ENCODE measurements at regions not wholly inside any gene's neighbourhood (a gene's known extent, or its start where the extent isn't known, plus 50 kb on each side); places are given as distances from the start of the nearest gene placed in this dataset.

DNA sequence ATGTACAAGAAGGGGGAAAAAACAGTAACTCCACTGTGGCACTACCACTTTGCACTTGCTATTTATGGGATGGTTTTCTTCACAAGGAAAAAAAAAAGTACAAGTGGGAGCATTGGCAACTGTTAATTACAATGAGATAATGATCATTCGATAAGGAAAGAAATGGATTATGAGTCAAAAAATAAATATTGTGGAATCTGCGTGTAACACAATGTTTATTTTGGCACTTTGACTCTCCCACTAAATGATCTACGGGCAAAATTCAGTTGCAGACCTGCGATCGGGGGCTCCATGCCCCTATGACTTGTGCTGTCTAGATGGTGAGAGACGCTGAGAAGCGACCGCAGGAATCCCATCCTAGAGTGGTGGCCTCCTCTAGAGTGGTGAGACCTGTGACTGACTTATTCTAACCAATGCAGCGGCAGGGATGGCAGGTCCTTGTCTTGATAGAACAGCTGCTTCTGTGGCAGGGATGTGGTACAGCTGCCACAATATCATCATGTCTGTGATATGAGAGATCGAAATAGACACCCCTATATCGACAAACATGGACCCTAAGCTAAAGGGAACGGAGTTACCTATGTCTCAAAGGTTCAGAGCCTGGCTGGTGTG lies 345.0 kb upstream of the KLF6 start:
- intact Hi-C loops (cut with micrococcal nuclease) = loop anchor here (2.0 to 5.0 kb wide), 4 partner anchors 149 to 347 kb away; no protein-coding TSS in a partner anchor

DNA sequence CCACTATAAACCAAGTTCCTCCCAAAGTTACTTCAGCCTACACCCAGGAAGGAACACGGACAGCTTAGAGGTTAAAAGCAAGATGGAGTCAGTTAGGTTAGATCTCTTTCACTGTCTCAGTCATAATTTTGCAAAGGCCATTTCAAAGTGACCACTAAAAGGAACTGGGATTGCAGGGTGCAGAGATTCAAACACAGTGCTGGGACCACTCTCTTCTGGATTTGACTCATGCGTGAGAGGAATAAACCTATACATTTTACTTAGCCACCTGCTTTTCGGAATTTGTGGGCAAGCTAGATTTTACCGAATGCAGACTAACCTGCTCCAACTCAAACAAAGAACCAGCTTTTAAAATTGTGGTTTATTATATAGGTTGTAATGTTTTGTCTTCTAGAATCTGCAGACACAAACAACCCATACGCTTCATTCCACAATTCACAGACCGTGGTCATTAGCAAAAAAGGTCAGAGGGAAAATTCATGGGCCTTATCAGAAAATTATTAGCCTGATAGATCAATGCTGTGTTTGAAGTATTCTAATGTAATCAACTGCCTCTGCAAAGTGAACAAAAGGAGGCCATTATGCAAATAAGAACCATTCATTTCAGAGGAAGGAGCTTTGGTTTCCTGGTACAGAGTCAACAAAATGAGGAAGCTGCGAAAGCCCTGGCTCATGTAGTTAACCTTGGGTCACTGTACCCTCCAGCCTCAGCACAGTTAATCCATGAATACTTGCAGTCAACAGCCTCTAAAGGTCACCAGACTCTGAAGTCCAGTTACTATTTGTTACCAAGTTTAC lies 342.7 kb upstream of the KLF6 start:
- intact Hi-C loops (cut with micrococcal nuclease) = no loop called here

- intact Hi-C loops (cut with micrococcal nuclease) = no loop called here
These were observed 340.8 kb upstream of the KLF6 start for GRCh38 chr10:4125776-4126175.

DNA sequence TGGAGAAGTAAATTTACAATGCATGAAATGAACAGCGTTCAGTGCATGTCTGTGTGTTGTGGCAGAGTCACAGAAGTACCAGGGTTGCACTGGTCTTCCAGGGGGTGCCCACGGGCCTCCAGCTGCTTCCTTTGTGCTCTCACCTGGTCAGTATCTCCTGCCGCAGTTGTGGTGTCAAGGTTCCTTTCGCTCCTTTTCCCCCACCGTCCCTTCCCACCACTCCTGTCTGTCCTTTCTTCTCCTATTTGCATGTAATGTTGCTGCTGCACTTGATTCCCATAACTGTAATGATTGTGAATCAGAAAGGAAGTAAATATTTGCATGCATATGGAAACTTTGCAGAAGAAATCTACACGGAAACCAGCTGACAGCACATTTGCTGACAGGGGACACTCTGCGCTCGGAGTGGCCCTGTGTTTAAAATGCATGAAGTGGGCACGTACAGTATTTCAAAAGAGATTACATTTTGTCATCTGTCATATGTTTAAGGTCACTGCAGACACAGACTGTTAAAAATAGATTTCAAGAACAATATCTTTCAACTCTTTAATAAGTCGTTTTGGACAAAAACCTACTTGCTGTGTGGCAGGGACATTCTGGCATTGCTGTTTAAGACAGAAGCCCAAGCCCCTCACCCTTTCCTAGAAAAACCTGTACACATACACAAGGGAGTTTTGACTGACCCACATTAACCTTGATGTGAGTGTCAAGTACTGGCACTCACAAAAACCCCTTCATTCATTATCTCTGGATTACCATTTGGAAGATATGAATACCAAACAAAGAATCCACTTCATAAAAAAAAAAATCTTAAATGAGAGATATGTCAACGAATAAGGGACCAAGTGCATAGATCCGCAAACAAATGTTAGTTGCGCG lies 336.7 kb upstream of the KLF6 start:
- intact Hi-C loops (cut with micrococcal nuclease) = no loop called here

GRCh38 chr10:4120096-4120853 lies 335.3 kb upstream of the KLF6 start:
- intact Hi-C loops (cut with micrococcal nuclease) = no loop called here

GRCh38 chr10:4119107-4119506 lies 334.1 kb upstream of the KLF6 start:
- intact Hi-C loops (cut with micrococcal nuclease) = no loop called here

DNA sequence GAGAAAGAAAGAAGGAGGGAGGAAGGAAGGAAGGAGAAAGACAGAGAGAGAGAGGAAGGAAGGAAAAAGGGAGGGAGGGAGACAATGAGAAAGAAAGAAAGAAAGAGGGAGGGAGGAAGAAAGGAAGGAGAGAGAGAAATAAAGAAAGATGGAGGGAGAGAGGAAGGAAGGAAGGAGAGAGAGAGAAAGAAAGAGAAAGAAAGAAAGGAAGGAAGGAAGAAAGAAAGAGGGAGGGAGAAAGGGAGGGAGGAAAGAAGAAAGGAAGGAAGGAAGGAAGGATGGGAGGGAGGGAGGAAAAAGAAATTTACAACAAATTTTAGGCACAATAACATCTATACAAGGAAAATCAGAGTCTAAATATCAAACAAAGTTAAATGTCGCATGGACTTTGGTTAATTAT lies 332.6 kb upstream of the KLF6 start:
- intact Hi-C loops (cut with micrococcal nuclease) = no loop called here

GRCh38 chr10:4111643-4112042 lies 326.6 kb upstream of the KLF6 start:
- intact Hi-C loops (cut with micrococcal nuclease) = no loop called here

DNA sequence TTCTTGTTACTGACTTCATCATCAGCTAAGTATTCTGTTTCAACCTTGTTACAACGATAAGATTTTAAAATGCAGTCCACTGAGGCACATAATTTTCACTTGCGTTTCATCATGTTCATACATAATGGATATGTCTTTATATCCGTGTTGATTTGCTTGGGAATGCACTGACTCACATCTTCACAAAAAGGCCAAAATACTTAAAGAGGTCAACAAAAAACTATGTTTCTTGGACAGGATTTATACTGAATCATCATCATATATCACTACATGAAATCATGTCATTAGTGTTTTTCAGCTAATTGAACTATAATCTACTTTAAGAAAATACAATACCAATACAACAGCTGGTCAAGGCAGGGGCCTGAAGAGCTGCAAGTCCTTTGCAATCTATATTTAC lies 324.5 kb upstream of the KLF6 start:
- intact Hi-C loops (cut with micrococcal nuclease) = no loop called here

DNA sequence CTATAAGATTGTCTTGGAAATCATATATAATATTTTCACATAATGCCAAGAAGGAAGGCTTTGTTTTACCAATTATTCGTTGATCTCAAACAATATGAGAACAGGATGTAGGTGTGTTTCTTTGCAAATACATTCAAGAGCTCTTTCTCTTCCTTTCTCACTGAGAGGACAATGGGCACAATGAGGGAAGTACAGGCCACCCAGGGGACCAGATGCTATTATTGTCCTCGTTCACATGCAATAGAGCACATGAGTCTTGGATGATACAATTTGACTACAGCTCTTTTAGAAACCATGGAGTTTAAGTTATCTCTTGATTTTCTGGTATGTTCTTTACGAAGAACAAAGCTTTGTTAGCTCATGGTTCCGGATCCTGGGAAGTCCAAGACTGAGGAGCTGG lies 323.7 kb upstream of the KLF6 start:
- intact Hi-C loops (cut with micrococcal nuclease) = no loop called here

DNA sequence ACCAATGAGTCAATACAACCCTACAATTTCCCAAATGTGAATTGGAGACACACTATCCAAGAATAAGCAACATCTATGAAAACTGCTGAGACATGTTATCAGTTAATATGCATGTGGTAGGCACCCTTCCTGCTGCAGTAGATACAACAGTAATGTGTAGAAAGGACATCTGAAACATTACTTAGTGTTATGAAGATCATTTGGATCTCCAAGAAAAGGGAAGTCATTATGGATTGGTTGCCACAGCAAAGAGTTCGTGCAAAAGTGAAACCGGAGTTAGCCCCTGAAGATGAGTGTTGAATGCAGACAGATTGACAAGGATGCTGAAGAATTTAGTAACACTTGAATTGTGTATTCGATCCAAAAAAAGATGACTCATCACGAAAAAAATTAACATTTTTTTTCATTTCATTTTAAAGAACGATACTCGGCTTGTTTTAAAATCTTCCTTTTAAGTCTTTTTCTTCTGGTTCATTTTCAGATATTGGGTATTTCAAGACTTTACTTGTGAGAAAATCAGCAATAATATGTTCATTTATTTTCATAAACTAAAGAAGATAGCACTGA lies 322.4 kb upstream of the KLF6 start:
- intact Hi-C loops (cut with micrococcal nuclease) = no loop called here

DNA sequence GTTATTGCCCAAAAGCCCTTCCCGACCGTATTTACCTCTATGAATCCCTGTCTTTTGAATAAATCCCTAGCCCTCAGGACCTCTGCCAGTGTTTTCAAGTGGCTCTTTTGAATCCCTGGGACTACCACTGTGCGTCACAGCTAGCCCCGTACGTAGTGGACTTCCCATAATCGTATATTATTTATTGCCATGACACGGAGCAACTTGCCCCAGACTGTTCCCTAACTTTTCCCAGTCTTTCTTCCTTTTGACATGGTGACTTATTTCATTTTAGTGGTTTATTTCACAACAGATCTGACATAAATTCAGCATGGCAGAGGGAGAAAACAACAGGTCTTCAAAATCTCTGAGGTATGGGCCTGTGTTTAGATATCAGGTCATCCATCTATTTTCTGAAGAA lies 318.6 kb upstream of the KLF6 start:
- intact Hi-C loops (cut with micrococcal nuclease) = no loop called here

- intact Hi-C loops (cut with micrococcal nuclease) = no loop called here
These were observed 317.9 kb upstream of the KLF6 start for GRCh38 chr10:4102802-4103344.

- intact Hi-C loops (cut with micrococcal nuclease) = no loop called here
These were observed 317.1 kb upstream of the KLF6 start for GRCh38 chr10:4101918-4102654.

DNA sequence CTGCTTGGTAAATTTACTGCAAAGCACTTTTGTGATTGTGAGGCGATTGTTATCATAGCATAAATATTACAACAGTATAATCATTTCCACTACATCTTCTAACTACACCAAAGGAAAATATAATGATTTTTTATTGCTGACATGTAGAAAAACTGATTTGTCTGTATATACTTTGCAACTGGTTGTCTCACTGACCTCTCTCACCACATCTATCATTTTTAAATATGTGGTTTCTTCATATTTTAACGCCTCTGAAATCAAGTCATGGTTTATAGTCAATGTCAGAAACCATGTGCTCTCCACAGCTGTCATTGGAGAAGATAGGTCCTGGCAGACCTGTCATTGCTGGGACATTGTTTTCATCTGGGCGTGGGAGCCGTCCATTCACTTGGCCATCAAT lies 315.4 kb upstream of the KLF6 start:
- intact Hi-C loops (cut with micrococcal nuclease) = no loop called here

DNA sequence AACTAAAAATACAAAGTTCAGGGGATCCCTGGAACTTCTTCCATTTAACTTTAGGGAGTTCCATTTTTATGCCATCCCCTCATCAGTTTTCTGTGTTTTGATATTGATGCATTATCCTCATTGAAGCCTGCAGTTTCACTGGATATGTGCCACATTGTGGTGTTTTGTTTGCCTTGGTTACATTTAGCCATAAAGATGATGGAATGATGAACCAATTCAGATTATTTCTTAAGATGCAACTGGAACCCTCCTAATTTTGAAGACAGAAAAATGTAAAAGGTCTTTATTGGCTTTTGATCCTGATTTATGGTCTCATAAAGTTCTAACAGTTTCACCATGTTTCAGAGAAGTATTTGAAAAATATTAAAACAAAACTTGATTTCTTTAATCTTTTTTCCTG lies 314.2 kb upstream of the KLF6 start:
- intact Hi-C loops (cut with micrococcal nuclease) = no loop called here

DNA sequence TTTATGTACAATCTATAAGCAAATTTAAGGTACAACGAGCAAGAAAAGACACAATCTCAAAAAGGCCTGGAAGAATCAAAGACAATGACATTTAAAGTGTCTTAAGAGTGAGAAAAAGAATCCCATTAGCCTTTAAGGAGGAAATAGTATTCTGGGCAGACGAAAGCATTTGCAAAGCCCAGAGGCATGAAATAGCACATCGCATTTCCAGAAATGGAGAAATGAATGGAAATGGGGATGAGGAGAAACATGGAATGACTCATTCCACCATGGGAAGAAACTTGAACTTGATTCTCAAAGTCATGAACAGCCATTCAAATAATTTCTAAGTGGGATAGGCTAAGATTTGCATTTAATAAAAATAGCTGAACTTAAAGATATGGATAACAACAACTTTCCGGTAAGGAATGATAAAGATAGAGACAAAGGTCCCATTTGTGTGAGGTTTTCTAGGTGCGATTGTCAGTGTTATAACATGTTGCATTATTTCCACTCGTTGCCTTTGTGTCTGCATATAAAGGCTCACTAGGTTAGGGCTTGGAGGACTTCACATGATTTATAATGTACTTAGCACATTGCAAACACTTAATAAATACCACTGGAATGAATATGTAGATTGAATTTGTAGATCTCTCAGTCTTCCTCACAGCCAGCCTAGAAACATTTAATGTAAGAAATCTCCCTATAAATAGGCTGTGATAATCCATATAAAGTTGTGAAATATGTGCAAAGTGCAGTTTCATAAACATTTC lies 310.3 kb upstream of the KLF6 start:
- intact Hi-C loops (cut with micrococcal nuclease) = no loop called here

DNA sequence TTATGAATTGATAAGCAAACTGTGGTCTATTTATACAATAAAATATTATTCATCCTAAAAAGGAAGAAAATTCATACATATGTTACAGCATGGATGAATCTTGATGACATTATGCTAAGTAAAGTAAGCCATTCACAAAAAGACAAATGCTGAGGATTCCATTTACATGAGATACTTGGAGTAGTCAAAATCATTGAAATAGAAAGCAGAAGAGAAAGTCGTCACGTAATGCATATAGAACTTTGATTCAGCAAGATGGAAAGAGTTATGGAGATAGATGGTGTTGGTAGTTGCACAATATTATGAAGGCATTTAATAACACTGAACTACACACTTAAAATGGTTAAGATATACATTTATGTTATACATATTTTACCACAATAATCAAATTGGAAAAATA lies 309.7 kb upstream of the KLF6 start:
- intact Hi-C loops (cut with micrococcal nuclease) = no loop called here

DNA sequence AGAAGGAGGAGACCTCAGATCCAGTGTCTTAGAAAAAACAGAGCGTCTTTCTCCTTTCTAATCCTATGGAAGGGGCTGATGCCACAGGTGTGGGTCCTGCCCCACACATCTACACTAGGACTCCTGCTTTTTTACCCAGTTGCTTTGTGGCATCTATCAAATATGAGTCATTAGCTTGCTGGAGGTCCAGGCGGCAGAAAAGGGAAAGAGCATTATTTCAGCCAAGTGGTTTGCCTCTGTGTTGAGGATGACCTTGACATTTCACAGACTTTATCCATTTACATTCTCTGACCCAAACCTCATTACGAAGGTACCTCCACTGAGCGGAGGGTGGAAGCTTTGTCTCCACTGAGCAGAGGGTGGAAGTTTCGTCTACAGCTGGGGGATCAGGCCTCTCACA lies 308.4 kb upstream of the KLF6 start:
- intact Hi-C loops (cut with micrococcal nuclease) = no loop called here
